Stomach (tissue), 8 donors: ENCODE measurements at regions not wholly inside any gene's neighbourhood (a gene's known extent, or its start where the extent isn't known, plus 50 kb on each side); places are given as distances from the start of the nearest gene placed in this dataset.

Experiments used
- DNase-seq, 2 donors: peaks; one replicate each; pipeline versions ENCODE4 v3.0.0 to v3.0.0-alpha.2; 2013 to 2019
- H3K27ac ChIP-seq, 5 donors: fragments of 200-600 bp in 4 of 5; sonication (generic) in 4 of 5; one replicate each; pipeline ENCODE4 v1.5.1; 2013 to 2019; ENCODE audit warnings: mild to moderate bottlenecking in 1 of 5, moderate library complexity in 1 of 5
- H3K27me3 ChIP-seq, 3 donors: fragments of 200-600 bp; sonication (generic); one replicate each; pipeline ENCODE4 v1.5.1; 2017 to 2019; ENCODE audit warnings: mixed run types in 1 of 3
- H3K36me3 ChIP-seq, 4 donors: fragments of 200-600 bp; sonication (generic); 1 replicate in 3 of 4; 2 replicates in 1 of 4; pipeline ENCODE4 v1.5.1; 2016 to 2019
- H3K4me1 ChIP-seq, 4 donors: fragments of 200-600 bp; sonication (generic); one replicate each; pipeline ENCODE4 v1.5.1; 2016 to 2019
- H3K4me3 ChIP-seq, 4 donors: fragments of 200-600 bp; sonication (generic) in 3 of 4; one replicate each; pipeline ENCODE4 v1.5.1; 2016 to 2019; ENCODE audit warnings: mild to moderate bottlenecking in 1 of 4
- H3K9me3 ChIP-seq, 4 donors: fragments of 200-600 bp; sonication (generic); one replicate each; pipeline ENCODE4 v1.5.1; 2016 to 2019
- EP300 ChIP-seq: sonication (generic); formaldehyde crosslinking; IDR thresholded peaks from one replicate; pipeline ENCODE4 v1.6.1; 2017; ENCODE audit warnings: antibody characterized with exemption
- POLR2A ChIP-seq, 4 donors: fragments of 450-650 bp; IDR thresholded peaks; one replicate each; pipeline ENCODE4 v1.6.1; 2016; ENCODE audit warnings: antibody characterized with exemption in 4 of 4, control low read depth in 2 of 4, mild to moderate bottlenecking in 1 of 4, moderate library complexity in 1 of 4
- POLR2AphosphoS5 ChIP-seq, 3 donors: sonication (generic); formaldehyde crosslinking; IDR thresholded peaks; one replicate each; pipeline ENCODE4 v1.6.1; 2016; ENCODE audit warnings: antibody characterized with exemption in 3 of 3
- WGBS, 5 donors: extraction: QIAGEN DNeasy Blood & Tissue Kit in 3 of 5; methylation state at CpG; one replicate each; pipeline versions ENCODE4 v1.1.5 to v1.1.7; 2013 to 2018; 5-methylcytosine and 5-hydroxymethylcytosine counted together
- intact Hi-C: fragments of 100-400 bp; cut with DNase I; formaldehyde crosslinking; loops from one replicate; pipeline ENCODE4 v1.15.1; 2023; ENCODE audit warnings: low total_unique reads
- TF ChIP-seq, protein P1 (sequence below), 7 experiments: fragments of 450-650 bp in 4 of 7; fragments of 200-600 bp in 3 of 7; sonication (generic) in 3 of 7; IDR thresholded peaks; one replicate each; pipeline ENCODE4 v1.5.1; 2016 to 2019; ENCODE audit warnings: antibody characterized with exemption in 7 of 7, control low read depth in 2 of 7, mild to moderate bottlenecking in 1 of 7
- donor health status: healthy with polysubstance abuse.
- donor health status: Bipolar disorder and iron deficiency.
- donor health status: healthy.

DNA sequence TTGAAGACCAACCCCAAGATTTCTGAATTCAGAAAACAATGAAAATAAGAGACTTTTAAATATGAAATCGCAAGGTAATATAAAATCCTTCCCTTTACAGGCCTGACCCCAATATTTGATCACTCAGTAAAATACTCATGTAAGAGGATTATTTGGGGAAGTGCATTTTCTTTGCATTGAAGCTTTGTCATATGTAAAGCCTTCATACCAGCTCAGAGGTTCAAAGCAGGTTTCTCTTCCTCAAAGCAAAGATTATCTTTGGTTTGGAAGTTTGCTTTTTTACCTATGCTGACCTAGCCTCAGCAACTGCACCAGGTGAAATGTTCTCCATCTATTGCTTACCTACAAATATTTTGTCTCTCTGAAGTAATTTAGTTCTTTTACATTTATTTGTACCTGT, 106.5 kb upstream of the PARP8 start:
- DNase-seq: no peak
- H3K4me3 ChIP-seq: no peak overlapping the region
- intact Hi-C loops: no loop called here
- H3K9me3 ChIP-seq: no peaks in the 10 kb centered on the region
- no peaks in the 10 kb centered on the region for H3K27me3 ChIP-seq
- 88 to 100% (median 94%) methylated on average over 1 of the region's 1 CpG for WGBS, 5 donors
- H3K36me3 ChIP-seq: no peaks in the 10 kb centered on the region
- TF ChIP-seq EP300 (no peak), POLR2A (IDR thresholded peaks at IDR 0.05) (no peak), POLR2AphosphoS5 (IDR thresholded peaks at IDR 0.05) (no peak)
- TF ChIP-seq, protein P1, sequence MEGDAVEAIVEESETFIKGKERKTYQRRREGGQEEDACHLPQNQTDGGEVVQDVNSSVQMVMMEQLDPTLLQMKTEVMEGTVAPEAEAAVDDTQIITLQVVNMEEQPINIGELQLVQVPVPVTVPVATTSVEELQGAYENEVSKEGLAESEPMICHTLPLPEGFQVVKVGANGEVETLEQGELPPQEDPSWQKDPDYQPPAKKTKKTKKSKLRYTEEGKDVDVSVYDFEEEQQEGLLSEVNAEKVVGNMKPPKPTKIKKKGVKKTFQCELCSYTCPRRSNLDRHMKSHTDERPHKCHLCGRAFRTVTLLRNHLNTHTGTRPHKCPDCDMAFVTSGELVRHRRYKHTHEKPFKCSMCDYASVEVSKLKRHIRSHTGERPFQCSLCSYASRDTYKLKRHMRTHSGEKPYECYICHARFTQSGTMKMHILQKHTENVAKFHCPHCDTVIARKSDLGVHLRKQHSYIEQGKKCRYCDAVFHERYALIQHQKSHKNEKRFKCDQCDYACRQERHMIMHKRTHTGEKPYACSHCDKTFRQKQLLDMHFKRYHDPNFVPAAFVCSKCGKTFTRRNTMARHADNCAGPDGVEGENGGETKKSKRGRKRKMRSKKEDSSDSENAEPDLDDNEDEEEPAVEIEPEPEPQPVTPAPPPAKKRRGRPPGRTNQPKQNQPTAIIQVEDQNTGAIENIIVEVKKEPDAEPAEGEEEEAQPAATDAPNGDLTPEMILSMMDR (IDR thresholded peaks at IDR 0.05): no peak
- H3K27ac ChIP-seq: no peak overlapping the region
- H3K4me1 ChIP-seq: no peaks in the 10 kb centered on the region

DNA sequence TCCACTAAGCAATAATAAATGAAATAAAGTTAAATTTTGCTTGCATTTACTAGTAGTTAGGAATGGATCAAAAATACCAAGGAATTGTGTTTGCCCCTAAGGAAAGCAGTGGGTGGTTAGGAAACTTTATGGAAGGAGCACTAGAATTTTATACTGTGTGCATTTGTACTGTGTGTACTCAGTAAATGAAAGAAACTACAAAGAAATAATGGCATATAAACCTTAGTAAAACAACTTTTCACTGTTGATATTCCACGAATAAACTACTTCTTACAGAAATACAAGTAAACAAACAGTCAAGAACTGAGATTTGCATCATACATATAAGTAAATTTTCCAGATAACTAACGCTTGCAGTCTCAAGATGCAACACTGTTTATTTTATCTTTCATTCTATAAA, 103.7 kb upstream of the PARP8 start:
- TF ChIP-seq POLR2AphosphoS5 (IDR thresholded peaks at IDR 0.05) (no peak), POLR2A (IDR thresholded peaks at IDR 0.05) (no peak), EP300 (no peak)
- TF ChIP-seq, protein P1 (IDR thresholded peaks at IDR 0.05): no peak
- H3K27ac ChIP-seq: no peak overlapping the region
- intact Hi-C loops: no loop called here
- 36 to 49% (median 40%) methylated on average over 2 of the region's 2 CpGs for WGBS, 5 donors
- H3K36me3 ChIP-seq: no peaks in the 10 kb centered on the region
- H3K4me1 ChIP-seq: no peaks in the 10 kb centered on the region
- no peaks in the 10 kb centered on the region for H3K27me3 ChIP-seq
- H3K4me3 ChIP-seq: no peak overlapping the region
- no peaks in the 10 kb centered on the region for H3K9me3 ChIP-seq
- no peak for DNase-seq

DNA sequence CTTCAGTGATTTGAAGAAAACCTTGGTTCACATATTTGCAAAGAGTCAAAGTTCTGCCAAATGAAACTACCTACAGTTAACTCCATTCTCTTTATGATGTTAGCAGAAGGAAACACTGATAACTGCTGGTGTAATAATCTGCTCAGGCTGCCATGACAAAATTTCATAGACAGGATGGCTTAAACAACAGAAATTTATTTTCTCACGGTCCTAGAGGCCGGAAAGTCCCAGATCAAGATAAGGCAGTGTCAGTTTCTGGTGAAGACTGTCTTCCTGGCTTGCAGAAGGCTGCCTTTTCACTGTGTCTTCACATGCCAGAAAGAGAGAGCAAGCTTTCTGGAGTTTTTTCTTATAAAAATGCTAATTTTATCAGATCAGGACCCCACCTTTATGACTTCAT, 102.4 kb upstream of the PARP8 start:
- intact Hi-C loops: no loop called here
- no peaks in the 10 kb centered on the region for H3K36me3 ChIP-seq
- peak in 1 of 2 donors; percentile 16 for DNase-seq
- no peak overlapping the region for H3K27ac ChIP-seq
- no peaks in the 10 kb centered on the region for H3K27me3 ChIP-seq
- H3K9me3 ChIP-seq: no peaks in the 10 kb centered on the region
- H3K4me3 ChIP-seq: no peak overlapping the region
- WGBS, 5 donors: 27 to 49% (median 36%) methylated on average over 2 of the region's 2 CpGs
- TF ChIP-seq POLR2AphosphoS5 (IDR thresholded peaks at IDR 0.05) (no peak), EP300 (no peak), POLR2A (IDR thresholded peaks at IDR 0.05) (no peak)
- TF ChIP-seq, protein P1 (IDR thresholded peaks at IDR 0.05): no peak
- no peaks in the 10 kb centered on the region for H3K4me1 ChIP-seq

GRCh38 chr5:50564558-50564957, 101.9 kb upstream of the PARP8 start:
- WGBS, 5 donors: 38 to 70% (median 56%) methylated on average over 1 of the region's 1 CpG
- intact Hi-C loops: no loop called here

More at GRCh38 chr5:50564558-50564957, 101.9 kb upstream of the PARP8 start:
- H3K4me3 ChIP-seq: no peak overlapping the region
- DNase-seq: no peak
- TF ChIP-seq POLR2A (IDR thresholded peaks at IDR 0.05) (no peak), POLR2AphosphoS5 (IDR thresholded peaks at IDR 0.05) (no peak), EP300 (no peak)
- TF ChIP-seq, protein P1 (IDR thresholded peaks at IDR 0.05): no peak
- no peaks in the 10 kb centered on the region for H3K9me3 ChIP-seq
- H3K4me1 ChIP-seq: no peaks in the 10 kb centered on the region
- no peaks in the 10 kb centered on the region for H3K36me3 ChIP-seq
- no peaks in the 10 kb centered on the region for H3K27me3 ChIP-seq
- no peak overlapping the region for H3K27ac ChIP-seq
